Sigmoid colon (tissue), 6 donors: ENCODE measurements at regions not wholly inside any gene's neighbourhood (a gene's known extent, or its start where the extent isn't known, plus 50 kb on each side); places are given as distances from the start of the nearest gene placed in this dataset.

Source experiments
- DNase-seq: peaks from one replicate; pipeline ENCODE4 v3.0.0-alpha.2; 2019
- H3K27ac ChIP-seq, 4 donors: fragments of 200-600 bp; sonication (generic); one replicate each; pipeline ENCODE4 v1.5.1; 2016 to 2019; ENCODE audit warnings: mild to moderate bottlenecking in 1 of 4
- H3K27me3 ChIP-seq, 3 donors: fragments of 200-600 bp; sonication (generic); one replicate each; pipeline ENCODE4 v1.5.1; 2019; ENCODE audit warnings: mild to moderate bottlenecking in 1 of 3
- H3K36me3 ChIP-seq, 4 donors: fragments of 200-600 bp; sonication (generic); one replicate each; pipeline ENCODE4 v1.5.1; 2016 to 2019
- H3K4me1 ChIP-seq, 4 donors: fragments of 200-600 bp; sonication (generic); one replicate each; pipeline ENCODE4 v1.5.1; 2017 to 2019
- H3K4me3 ChIP-seq, 4 donors: fragments of 200-600 bp; sonication (generic); one replicate each; pipeline ENCODE4 v1.5.1; 2017 to 2019; ENCODE audit warnings: mild to moderate bottlenecking in 2 of 4, moderate library complexity in 1 of 4
- H3K9me3 ChIP-seq, 4 donors: fragments of 200-600 bp in 3 of 4; sonication (generic) in 3 of 4; one replicate each; pipeline versions ENCODE4 v1.5.1 to v1.6.1; 2013 to 2019
- CTCF ChIP-seq, 4 experiments: fragments of 450-650 bp in 3 of 4; fragments of 200-600 bp in 1 of 4; IDR thresholded peaks; one replicate each; pipeline ENCODE4 v1.5.1; 2016 to 2019; ENCODE audit warnings: antibody characterized with exemption in 4 of 4, mild to moderate bottlenecking in 3 of 4, moderate library complexity in 2 of 4
- EP300 ChIP-seq, 4 donors: sonication (generic); formaldehyde crosslinking; IDR thresholded peaks; one replicate each; pipeline ENCODE4 v1.6.1; 2017; ENCODE audit warnings: antibody characterized with exemption in 4 of 4
- POLR2A ChIP-seq, 2 donors: fragments of 450-650 bp; IDR thresholded peaks; one replicate each; pipeline ENCODE4 v1.6.1; 2016; ENCODE audit warnings: antibody characterized with exemption in 2 of 2, mild to moderate bottlenecking in 2 of 2, moderate library complexity in 2 of 2
- POLR2AphosphoS5 ChIP-seq, 4 donors: sonication (generic); formaldehyde crosslinking; IDR thresholded peaks; one replicate each; pipeline ENCODE4 v1.6.1; 2017; ENCODE audit warnings: antibody characterized with exemption in 4 of 4
- WGBS, 2 donors: extraction: QIAGEN DNeasy Blood & Tissue Kit; methylation state at CpG; one replicate each; pipeline ENCODE4 v1.1.7; 2013; 5-methylcytosine and 5-hydroxymethylcytosine counted together
- intact Hi-C: fragments of 100-400 bp; cut with DNase I; formaldehyde crosslinking; loops from one replicate; pipeline ENCODE4 v1.15.1; 2023
- donor health status: healthy with polysubstance abuse.
- donor health status: healthy.

GRCh38 chr2:42922790-42923579 is 130.6 kb upstream of the HAAO start:
- DNase-seq: peak; percentile 82
- Histone ChIP-seq H3K4me1 (peaks cover 0 to 68% (median 64%) of the 10 kb centered on the region in 4 donors), H3K4me3 (no peak overlapping the region), H3K27ac (peak overlapping the region; percentile 86 to 95 (median 91)), H3K36me3 (no peaks in the 10 kb centered on the region), H3K27me3 (no peaks in the 10 kb centered on the region), H3K9me3 (no peaks in the 10 kb centered on the region)
- TF ChIP-seq EP300 (IDR thresholded peaks at IDR 0.05) (peak in 1 of 4 donors; percentile 53), POLR2AphosphoS5 (IDR thresholded peaks at IDR 0.05) (peak; percentile 37 to 75 (median 56)), POLR2A (IDR thresholded peaks at IDR 0.05) (no peak)
- intact Hi-C loops: no loop called here
- WGBS, 2 donors: 85 to 86% methylated on average over 6 of the region's 6 CpGs

- peaks cover 0 to 68% (median 58%) of the 10 kb centered on the region in 4 donors for H3K4me1 ChIP-seq
Observed at GRCh38 chr2:42922293-42922692, 129.9 kb upstream of the HAAO start.

GRCh38 chr2:42921721-42922120 is 129.3 kb upstream of the HAAO start:
- intact Hi-C loops: no loop called here

More at GRCh38 chr2:42922293-42922692, 129.9 kb upstream of the HAAO start:
- DNase-seq: peak; percentile 57
- WGBS, 2 donors: 90 to 91% methylated on average over 2 of the region's 2 CpGs
- no peaks in the 10 kb centered on the region for H3K9me3 ChIP-seq
- no peaks in the 10 kb centered on the region for H3K27me3 ChIP-seq
- intact Hi-C loops: no loop called here
- no peak overlapping the region for H3K4me3 ChIP-seq
- H3K27ac ChIP-seq: peak overlapping the region; percentile 86 to 95 (median 91)
- no peaks in the 10 kb centered on the region for H3K36me3 ChIP-seq
- TF ChIP-seq POLR2AphosphoS5 (IDR thresholded peaks at IDR 0.05): no peak
- TF ChIP-seq EP300 (IDR thresholded peaks at IDR 0.05): no peak
- no peak for TF ChIP-seq POLR2A (IDR thresholded peaks at IDR 0.05)

GRCh38 chr2:42921147-42921520 is 128.8 kb upstream of the HAAO start:
- H3K27ac ChIP-seq: peak overlapping the region in 3 of 4 donors; percentile 88 to 95 (median 94)
- intact Hi-C loops: no loop called here

More at GRCh38 chr2:42921721-42922120, 129.3 kb upstream of the HAAO start:
- Histone ChIP-seq H3K27ac (peak overlapping the region; percentile 86 to 95 (median 91)), H3K4me1 (peaks cover 0 to 67% (median 56%) of the 10 kb centered on the region in 4 donors), H3K4me3 (no peak overlapping the region), H3K9me3 (no peaks in the 10 kb centered on the region), H3K27me3 (no peaks in the 10 kb centered on the region), H3K36me3 (no peaks in the 10 kb centered on the region)
- WGBS, 2 donors: 93 to 97% methylated on average over 3 of the region's 3 CpGs
- DNase-seq: peak; percentile 40
- no peak for TF ChIP-seq POLR2A (IDR thresholded peaks at IDR 0.05)
- TF ChIP-seq EP300 (IDR thresholded peaks at IDR 0.05): no peak
- no peak for TF ChIP-seq CTCF (IDR thresholded peaks at IDR 0.05)
- TF ChIP-seq POLR2AphosphoS5 (IDR thresholded peaks at IDR 0.05): no peak

GRCh38 chr2:42920446-42921146 is 128.2 kb upstream of the HAAO start:
- Histone ChIP-seq H3K27ac (peak overlapping the region in 2 of 4 donors; percentile 94 to 95), H3K4me1 (peaks cover 0 to 56% (median 45%) of the 10 kb centered on the region in 4 donors)

More at GRCh38 chr2:42921147-42921520, 128.8 kb upstream of the HAAO start:
- no peaks in the 10 kb centered on the region for H3K27me3 ChIP-seq
- H3K36me3 ChIP-seq: no peaks in the 10 kb centered on the region
- DNase-seq: peak; percentile 58
- H3K4me3 ChIP-seq: no peak overlapping the region
- H3K9me3 ChIP-seq: no peaks in the 10 kb centered on the region
- peaks cover 0 to 61% (median 50%) of the 10 kb centered on the region in 4 donors for H3K4me1 ChIP-seq
- 72 to 76% methylated on average over 4 of the region's 4 CpGs for WGBS, 2 donors
- no peak for TF ChIP-seq POLR2AphosphoS5 (IDR thresholded peaks at IDR 0.05)
- no peak for TF ChIP-seq EP300 (IDR thresholded peaks at IDR 0.05)
- no peak for TF ChIP-seq CTCF (IDR thresholded peaks at IDR 0.05)
- TF ChIP-seq POLR2A (IDR thresholded peaks at IDR 0.05): no peak

More at GRCh38 chr2:42920446-42921146, 128.2 kb upstream of the HAAO start:
- no peaks in the 10 kb centered on the region for H3K9me3 ChIP-seq
- no peak overlapping the region for H3K4me3 ChIP-seq
- TF ChIP-seq EP300 (IDR thresholded peaks at IDR 0.05): no peak
- TF ChIP-seq POLR2AphosphoS5 (IDR thresholded peaks at IDR 0.05): no peak
- TF ChIP-seq POLR2A (IDR thresholded peaks at IDR 0.05): no peak
- no peak for TF ChIP-seq CTCF (IDR thresholded peaks at IDR 0.05)
- no peaks in the 10 kb centered on the region for H3K27me3 ChIP-seq
- intact Hi-C loops: no loop called here
- WGBS, 2 donors: 88 to 94% methylated on average over 15 of the region's 15 CpGs
- DNase-seq: peak; percentile 60
- H3K36me3 ChIP-seq: no peaks in the 10 kb centered on the region
